GM19099 (cell line): ENCODE measurements at regions not wholly inside any gene's neighbourhood (a gene's known extent, or its start where the extent isn't known, plus 50 kb on each side); places are given as distances from the start of the nearest gene placed in this dataset.

Experiments
- POLR2A ChIP-seq: IDR thresholded peaks from 3 replicates; pipeline ENCODE4 v1.6.1; 2011; ENCODE audit warnings: low read depth; ENCODE audit not compliant: insufficient read length; ENCODE audit errors: extremely low read depth

- TF ChIP-seq POLR2A: no peak
Measured at GRCh38 chr5:82728926-82729702, 348.1 kb downstream of the TMEM167A start.

GRCh38 chr5:82723168-82723567, 354.0 kb downstream of the TMEM167A start:
- no peak for TF ChIP-seq POLR2A

GRCh38 chr5:82721087-82721410, 356.1 kb downstream of the TMEM167A start:
- no peak for TF ChIP-seq POLR2A

- no peak for TF ChIP-seq POLR2A
Measured at GRCh38 chr5:82720213-82721086, 356.7 kb downstream of the TMEM167A start.

- TF ChIP-seq POLR2A: no peak
Measured at GRCh38 chr5:82719368-82719767, 357.8 kb downstream of the TMEM167A start.

GRCh38 chr5:82717738-82718137, 359.5 kb downstream of the TMEM167A start:
- no peak for TF ChIP-seq POLR2A

GRCh38 chr5:82713811-82714210, 363.4 kb downstream of the TMEM167A start:
- TF ChIP-seq POLR2A: no peak

- TF ChIP-seq POLR2A: no peak
Measured at GRCh38 chr5:82707741-82708140, 369.5 kb downstream of the TMEM167A start.

GRCh38 chr5:82704381-82704780, 372.8 kb downstream of the TMEM167A start:
- no peak for TF ChIP-seq POLR2A

- no peak for TF ChIP-seq POLR2A
Measured at GRCh38 chr5:82702046-82702445, 375.1 kb downstream of the TMEM167A start.

GRCh38 chr5:82699737-82700136, 377.5 kb downstream of the TMEM167A start:
- TF ChIP-seq POLR2A: no peak

GRCh38 chr5:82698026-82698425, 379.2 kb downstream of the TMEM167A start:
- no peak for TF ChIP-seq POLR2A

- no peak for TF ChIP-seq POLR2A
Measured at GRCh38 chr5:82694711-82695285, 382.4 kb downstream of the TMEM167A start.

GRCh38 chr5:82692826-82693225, 384.4 kb downstream of the TMEM167A start:
- no peak for TF ChIP-seq POLR2A

GRCh38 chr5:82684659-82685058, 392.5 kb downstream of the TMEM167A start:
- no peak for TF ChIP-seq POLR2A

- TF ChIP-seq POLR2A: no peak
Measured at GRCh38 chr5:82684165-82684564, 393.0 kb downstream of the TMEM167A start.
